PC-3 (cell line): ENCODE measurements at regions not wholly inside any gene's neighbourhood (a gene's known extent, or its start where the extent isn't known, plus 50 kb on each side); places are given as distances from the start of the nearest gene placed in this dataset.

Experiments
- CTCF ChIP-seq: fragments of 300-600 bp; sonication (generic); conservative IDR thresholded peaks from 2 replicates; pipeline ENCODE4 v1.5.1; 2017; ENCODE audit warnings: antibody characterized with exemption, low read depth, mild to moderate bottlenecking, low read length
- EZH2 ChIP-seq: fragments of 300-600 bp; sonication (generic); IDR thresholded peaks from one replicate; pipeline ENCODE4 v1.6.1; 2017; ENCODE audit warnings: antibody characterized with exemption, mild to moderate bottlenecking, low read length; ENCODE audit not compliant: unreplicated experiment

- TF ChIP-seq CTCF (no peak), EZH2 (no peak)
Measured at GRCh38 chr3:182711853-182712252, 81.5 kb upstream of the ATP11B start.
